ENCODE measurements at regions not wholly inside any gene's neighbourhood (a gene's known extent, or its start where the extent isn't known, plus 50 kb on each side); places are given as distances from the start of the nearest gene placed in this dataset.
"Not testable (repeated sequence)": the region's sequence is repeated elsewhere in the genome, so short reads cannot be mapped to it uniquely, and the experiment has no call there.

DNA sequence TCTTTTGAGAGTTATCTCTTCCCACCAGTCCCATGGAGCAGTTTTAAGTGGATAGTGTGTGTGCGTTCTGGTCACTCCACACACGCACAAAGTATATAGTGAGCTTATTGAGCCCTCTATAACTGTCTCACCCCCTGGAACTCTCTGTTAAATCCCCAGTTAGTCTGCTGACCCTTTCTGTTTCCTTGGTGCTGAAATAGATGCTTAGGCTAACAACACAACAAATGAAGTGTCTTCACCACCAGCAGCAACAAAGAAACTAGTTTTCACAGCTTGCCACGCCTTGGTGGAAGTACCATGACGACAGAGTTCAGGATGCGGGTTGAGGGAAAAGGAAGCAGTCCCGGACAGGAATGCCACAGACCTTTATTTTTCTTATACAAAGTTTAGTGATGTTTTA, 203.5 kb upstream of the TMEFF2 start:
- no peaks in the 10 kb centered on the region for H3K27me3 ChIP-seq
- WGBS, 5 donors = 86 to 90% (median 87%) methylated on average over 6 of the region's 6 CpGs

DNA sequence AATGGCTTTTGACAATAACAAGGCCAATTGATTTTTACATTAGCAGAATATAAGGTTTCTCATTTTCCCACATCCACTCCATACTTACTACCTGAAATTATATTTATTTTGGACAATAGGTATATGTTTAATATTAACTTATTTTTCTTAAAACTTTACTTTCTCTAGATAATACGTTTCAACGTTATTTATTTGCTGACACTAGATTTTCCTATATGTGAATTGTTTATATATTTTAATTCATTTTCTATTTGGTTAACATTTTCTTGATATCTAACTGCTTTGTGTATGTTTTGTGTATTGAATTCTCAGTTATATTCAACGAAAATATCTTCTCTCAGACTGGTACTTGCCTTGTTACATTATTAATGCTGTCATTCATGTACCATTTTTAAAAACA, 199.9 kb upstream of the TMEFF2 start:
- WGBS, 5 donors = 75 to 88% (median 85%) methylated on average over 3 of the region's 3 CpGs
- Histone ChIP-seq H3K27ac (no peak overlapping the region), H3K36me3 (no peaks in the 10 kb centered on the region), H3K4me3 (no peak overlapping the region), H3K9me3 (peaks cover 0 to 5% (median 0%) of the 10 kb centered on the region in 4 donors), H3K27me3 (no peaks in the 10 kb centered on the region), H3K4me1 (no peaks in the 10 kb centered on the region)
- no peak for TF ChIP-seq POLR2AphosphoS5 (IDR thresholded peaks at IDR 0.05)
- TF ChIP-seq, protein P1, sequence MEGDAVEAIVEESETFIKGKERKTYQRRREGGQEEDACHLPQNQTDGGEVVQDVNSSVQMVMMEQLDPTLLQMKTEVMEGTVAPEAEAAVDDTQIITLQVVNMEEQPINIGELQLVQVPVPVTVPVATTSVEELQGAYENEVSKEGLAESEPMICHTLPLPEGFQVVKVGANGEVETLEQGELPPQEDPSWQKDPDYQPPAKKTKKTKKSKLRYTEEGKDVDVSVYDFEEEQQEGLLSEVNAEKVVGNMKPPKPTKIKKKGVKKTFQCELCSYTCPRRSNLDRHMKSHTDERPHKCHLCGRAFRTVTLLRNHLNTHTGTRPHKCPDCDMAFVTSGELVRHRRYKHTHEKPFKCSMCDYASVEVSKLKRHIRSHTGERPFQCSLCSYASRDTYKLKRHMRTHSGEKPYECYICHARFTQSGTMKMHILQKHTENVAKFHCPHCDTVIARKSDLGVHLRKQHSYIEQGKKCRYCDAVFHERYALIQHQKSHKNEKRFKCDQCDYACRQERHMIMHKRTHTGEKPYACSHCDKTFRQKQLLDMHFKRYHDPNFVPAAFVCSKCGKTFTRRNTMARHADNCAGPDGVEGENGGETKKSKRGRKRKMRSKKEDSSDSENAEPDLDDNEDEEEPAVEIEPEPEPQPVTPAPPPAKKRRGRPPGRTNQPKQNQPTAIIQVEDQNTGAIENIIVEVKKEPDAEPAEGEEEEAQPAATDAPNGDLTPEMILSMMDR (IDR thresholded peaks at IDR 0.05) = no peak
- no peak for TF ChIP-seq POLR2A (IDR thresholded peaks at IDR 0.05)
- no peak for TF ChIP-seq EP300 (IDR thresholded peaks at IDR 0.05)
- intact Hi-C loops (cut with DNase I; ENCODE audit: low total_unique reads) = no loop called here
- no peak for DNase-seq

More for the DNA sequence above, 203.5 kb upstream of the TMEFF2 start:
- intact Hi-C loops (cut with DNase I; ENCODE audit: low total_unique reads) = no loop called here
- Histone ChIP-seq H3K4me1 (no peaks in the 10 kb centered on the region), H3K4me3 (no peak overlapping the region), H3K27ac (no peak overlapping the region), H3K9me3 (peaks cover 0 to 5% (median 0%) of the 10 kb centered on the region in 4 donors), H3K36me3 (no peaks in the 10 kb centered on the region)
- TF ChIP-seq POLR2AphosphoS5 (IDR thresholded peaks at IDR 0.05) (no peak), POLR2A (IDR thresholded peaks at IDR 0.05) (no peak), EP300 (IDR thresholded peaks at IDR 0.05) (no peak)
- TF ChIP-seq, protein P1 (IDR thresholded peaks at IDR 0.05) = no peak
- DNase-seq = no peak

- no peak overlapping the region for H3K4me3 ChIP-seq
- no peaks in the 10 kb centered on the region for H3K4me1 ChIP-seq
- TF ChIP-seq POLR2A (IDR thresholded peaks at IDR 0.05) (no peak), POLR2AphosphoS5 (IDR thresholded peaks at IDR 0.05) (no peak), EP300 (IDR thresholded peaks at IDR 0.05) (no peak)
- TF ChIP-seq, protein P1 (IDR thresholded peaks at IDR 0.05) = no peak
- no peaks in the 10 kb centered on the region for H3K9me3 ChIP-seq
- no peak for DNase-seq
- H3K27ac ChIP-seq = no peak overlapping the region
- intact Hi-C loops (cut with DNase I; ENCODE audit: low total_unique reads) = no loop called here
- H3K27me3 ChIP-seq = no peaks in the 10 kb centered on the region
- no peaks in the 10 kb centered on the region for H3K36me3 ChIP-seq
Observed at GRCh38 chr2:192391041-192391440, 196.3 kb upstream of the TMEFF2 start.

- no peak overlapping the region for H3K27ac ChIP-seq
- no peak overlapping the region for H3K4me3 ChIP-seq
- H3K4me1 ChIP-seq = no peaks in the 10 kb centered on the region
- no peak for DNase-seq
- no peaks in the 10 kb centered on the region for H3K9me3 ChIP-seq
- no peaks in the 10 kb centered on the region for H3K36me3 ChIP-seq
- TF ChIP-seq POLR2A (IDR thresholded peaks at IDR 0.05) (no peak), POLR2AphosphoS5 (IDR thresholded peaks at IDR 0.05) (no peak), EP300 (IDR thresholded peaks at IDR 0.05) (no peak)
- TF ChIP-seq, protein P1 (IDR thresholded peaks at IDR 0.05) = no peak
- H3K27me3 ChIP-seq = no peaks in the 10 kb centered on the region
- intact Hi-C loops (cut with DNase I; ENCODE audit: low total_unique reads) = no loop called here
Observed at GRCh38 chr2:192390401-192390800, 195.7 kb upstream of the TMEFF2 start.

DNA sequence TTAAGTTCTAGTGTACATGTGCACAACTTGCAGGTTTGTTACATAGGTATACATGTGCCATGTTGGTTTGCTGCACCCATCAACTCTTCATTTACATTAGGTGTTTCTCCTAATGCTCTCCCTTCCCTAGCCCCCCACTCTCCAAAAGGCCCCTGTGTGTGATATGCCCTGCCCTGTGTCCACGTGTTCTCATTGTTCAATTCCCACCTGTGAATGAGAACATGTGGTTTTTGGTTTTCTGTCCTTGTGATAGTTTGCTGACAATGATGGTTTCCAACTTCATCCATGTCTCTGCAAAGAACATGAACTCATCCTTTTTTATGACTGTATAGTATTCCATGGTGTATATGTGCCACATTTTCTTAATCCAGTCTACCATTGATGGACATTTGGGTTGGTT, 189.5 kb upstream of the TMEFF2 start:
- 69 to 96% (median 88%) methylated on average over 1 of the region's 1 CpG for WGBS, 5 donors
- intact Hi-C loops (cut with DNase I; ENCODE audit: low total_unique reads); H3K9me3 ChIP-seq: not testable (repeated sequence)

More for the DNA sequence above, 189.5 kb upstream of the TMEFF2 start:
- not testable (repeated sequence) for H3K27me3 ChIP-seq, H3K27ac ChIP-seq, H3K36me3 ChIP-seq, H3K4me3 ChIP-seq, DNase-seq, H3K4me1 ChIP-seq

Measured in stomach (tissue), 8 donors.